Stimulated activated naive CD4-positive, alpha-beta T cell (primary cell): ENCODE measurements at regions not wholly inside any gene's neighbourhood (a gene's known extent, or its start where the extent isn't known, plus 50 kb on each side); places are given as distances from the start of the nearest gene placed in this dataset.

ENCODE experiments used
- DNase-seq, 6 experiments: peaks; one replicate each; lab custom pipeline; 2025; lab: John Stamatoyannopoulos, UW

GRCh38 chr11:122523846-122524805 lies 131.4 kb upstream of the UBASH3B start:
- DNase-seq: no peak

- no peak for DNase-seq
These were observed 133.9 kb upstream of the UBASH3B start for GRCh38 chr11:122521626-122522025.

- no peak for DNase-seq
These were observed 137.8 kb upstream of the UBASH3B start for GRCh38 chr11:122517403-122518379.

GRCh38 chr11:122516686-122517085 lies 138.8 kb upstream of the UBASH3B start:
- no peak for DNase-seq

GRCh38 chr11:122513997-122514396 lies 141.5 kb upstream of the UBASH3B start:
- no peak for DNase-seq

- DNase-seq: no peak
These were observed 142.2 kb upstream of the UBASH3B start for GRCh38 chr11:122513328-122513727.

- no peak for DNase-seq
These were observed 142.8 kb upstream of the UBASH3B start for GRCh38 chr11:122512688-122513087.

- no peak for DNase-seq
These were observed 145.6 kb upstream of the UBASH3B start for GRCh38 chr11:122509899-122510298.

GRCh38 chr11:122509091-122509490 lies 146.4 kb upstream of the UBASH3B start:
- no peak for DNase-seq

- peak in 5 of 6 experiments; percentile 2 to 15 (median 7) for DNase-seq
These were observed 150.1 kb upstream of the UBASH3B start for GRCh38 chr11:122505304-122506006.

GRCh38 chr11:122494221-122494620 lies 161.3 kb upstream of the UBASH3B start:
- no peak for DNase-seq

GRCh38 chr11:122491509-122491908 lies 164.0 kb upstream of the UBASH3B start:
- no peak for DNase-seq

- no peak for DNase-seq
These were observed 166.4 kb upstream of the UBASH3B start for GRCh38 chr11:122488892-122489706.

GRCh38 chr11:122487669-122488068 lies 167.9 kb upstream of the UBASH3B start:
- no peak for DNase-seq

GRCh38 chr11:122486793-122487495 lies 168.6 kb upstream of the UBASH3B start:
- DNase-seq: no peak

- DNase-seq: no peak
These were observed 176.5 kb upstream of the UBASH3B start for GRCh38 chr11:122478986-122479385.

GRCh38 chr11:122468965-122469364 lies 186.6 kb upstream of the UBASH3B start:
- no peak for DNase-seq

- no peak for DNase-seq
These were observed 192.0 kb upstream of the UBASH3B start for GRCh38 chr11:122463530-122463929.

GRCh38 chr11:122459064-122459463 lies 196.5 kb upstream of the UBASH3B start:
- DNase-seq: no peak

GRCh38 chr11:122453586-122453985 lies 201.9 kb upstream of the UBASH3B start:
- DNase-seq: no peak
